OCI-M2 (cell line): ENCODE measurements at regions not wholly inside any gene's neighbourhood (a gene's known extent, or its start where the extent isn't known, plus 50 kb on each side); places are given as distances from the start of the nearest gene placed in this dataset.
"Not testable (repeated sequence)": the region's sequence is repeated elsewhere in the genome, so short reads cannot be mapped to it uniquely, and the experiment has no call there.

Experiments
- DNase-seq: peaks from one replicate; lab custom pipeline; 2025; ENCODE audit not compliant: unreplicated experiment; lab: John Stamatoyannopoulos, UW

- DNase-seq = no peak
These were observed 56.7 kb downstream of the P2RY1 start for GRCh38 chr3:152891678-152892077.

GRCh38 chr3:152892446-152892845 is 57.5 kb downstream of the P2RY1 start:
- no peak for DNase-seq

GRCh38 chr3:152893647-152894046 is 58.7 kb downstream of the P2RY1 start:
- no peak for DNase-seq

GRCh38 chr3:152899306-152899705 is 64.4 kb downstream of the P2RY1 start:
- DNase-seq = no peak

- DNase-seq = no peak
These were observed 67.3 kb downstream of the P2RY1 start for GRCh38 chr3:152902141-152902669.

- no peak for DNase-seq
These were observed 70.7 kb downstream of the P2RY1 start for GRCh38 chr3:152905631-152906030.

- DNase-seq = no peak
These were observed 74.4 kb downstream of the P2RY1 start for GRCh38 chr3:152909180-152909883.

GRCh38 chr3:152910211-152910610 is 75.3 kb downstream of the P2RY1 start:
- no peak for DNase-seq

GRCh38 chr3:152910966-152911365 is 76.0 kb downstream of the P2RY1 start:
- DNase-seq = no peak

GRCh38 chr3:152914743-152915142 is 79.8 kb downstream of the P2RY1 start:
- not testable (repeated sequence) for DNase-seq

- no peak for DNase-seq
These were observed 80.8 kb downstream of the P2RY1 start for GRCh38 chr3:152915695-152916094.

- DNase-seq = no peak
These were observed 81.9 kb downstream of the P2RY1 start for GRCh38 chr3:152916753-152917279.

GRCh38 chr3:152921351-152921750 is 86.4 kb downstream of the P2RY1 start:
- DNase-seq = no peak

- DNase-seq = no peak
These were observed 87.6 kb downstream of the P2RY1 start for GRCh38 chr3:152922554-152922953.

GRCh38 chr3:152927131-152927530 is 92.2 kb downstream of the P2RY1 start:
- no peak for DNase-seq

GRCh38 chr3:152930516-152930915 is 95.6 kb downstream of the P2RY1 start:
- DNase-seq = no peak

- no peak for DNase-seq
These were observed 102.3 kb downstream of the P2RY1 start for GRCh38 chr3:152937234-152937633.

GRCh38 chr3:152938974-152939636 is 104.2 kb downstream of the P2RY1 start:
- no peak for DNase-seq

- DNase-seq = no peak
These were observed 106.9 kb downstream of the P2RY1 start for GRCh38 chr3:152941859-152942258.

- no peak for DNase-seq
These were observed 107.4 kb downstream of the P2RY1 start for GRCh38 chr3:152942366-152942765.

GRCh38 chr3:152943645-152944044 is 108.7 kb downstream of the P2RY1 start:
- no peak for DNase-seq

- no peak for DNase-seq
These were observed 109.7 kb downstream of the P2RY1 start for GRCh38 chr3:152944671-152945070.
